GM21526 (cell line): ENCODE measurements at regions not wholly inside any gene's neighbourhood (a gene's known extent, or its start where the extent isn't known, plus 50 kb on each side); places are given as distances from the start of the nearest gene placed in this dataset.

Experiments
- ATAC-seq: cut with Tn5 transposase; IDR thresholded peaks from one replicate; pipeline ENCODE4 v1.9.1; 2021; ENCODE audit warnings: moderate library complexity; ENCODE audit not compliant: unreplicated experiment, low FRiP score

DNA sequence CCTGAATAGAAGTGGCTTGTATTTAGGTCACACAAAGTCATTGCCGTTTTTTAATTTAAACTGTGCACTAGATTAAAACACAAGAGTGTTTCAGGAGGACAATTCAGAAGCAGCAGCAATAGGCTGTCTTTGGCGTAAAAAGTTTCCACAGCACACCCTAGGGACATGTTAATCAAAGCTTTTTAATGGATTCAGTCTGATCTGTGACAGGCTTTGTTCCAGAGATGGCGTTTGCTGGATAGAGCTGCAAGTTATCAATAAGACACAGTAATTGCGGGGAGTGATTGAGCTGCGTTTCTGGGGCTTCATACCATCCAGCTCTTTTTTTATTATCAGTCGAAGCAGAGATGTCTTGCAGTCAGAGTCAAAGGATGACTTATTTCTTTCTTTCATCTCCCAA, 300.3 kb downstream of the ZNF608 start:
- ATAC-seq: no peak

DNA sequence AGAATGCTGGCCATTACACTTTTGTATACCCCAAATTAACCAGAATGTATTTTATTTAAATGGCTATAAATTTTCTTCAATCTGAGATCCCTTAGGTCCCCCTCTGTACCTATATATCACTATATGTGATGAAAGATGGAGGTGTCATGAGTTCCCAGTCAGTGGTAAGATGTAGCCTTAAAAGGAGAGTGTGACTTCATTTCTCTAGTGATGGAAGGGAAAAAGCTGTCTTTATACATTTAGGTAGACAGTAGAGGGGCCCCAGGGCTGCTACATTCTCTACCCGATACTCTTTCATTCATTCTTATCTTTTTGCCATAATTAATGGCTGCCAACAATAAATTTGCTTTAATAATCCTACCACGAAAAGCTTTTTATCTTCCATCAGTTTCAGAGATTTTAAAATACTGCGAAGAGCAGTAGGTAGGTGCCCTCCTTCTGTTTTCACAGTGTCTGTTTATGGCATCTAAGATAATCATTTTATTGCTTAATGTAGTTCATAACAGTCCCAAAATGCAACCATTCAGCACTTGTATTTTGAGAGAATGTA, 301.3 kb downstream of the ZNF608 start:
- no peak for ATAC-seq

GRCh38 chr5:124444147-124444775, 302.2 kb downstream of the ZNF608 start:
- ATAC-seq: peak; percentile 100

DNA sequence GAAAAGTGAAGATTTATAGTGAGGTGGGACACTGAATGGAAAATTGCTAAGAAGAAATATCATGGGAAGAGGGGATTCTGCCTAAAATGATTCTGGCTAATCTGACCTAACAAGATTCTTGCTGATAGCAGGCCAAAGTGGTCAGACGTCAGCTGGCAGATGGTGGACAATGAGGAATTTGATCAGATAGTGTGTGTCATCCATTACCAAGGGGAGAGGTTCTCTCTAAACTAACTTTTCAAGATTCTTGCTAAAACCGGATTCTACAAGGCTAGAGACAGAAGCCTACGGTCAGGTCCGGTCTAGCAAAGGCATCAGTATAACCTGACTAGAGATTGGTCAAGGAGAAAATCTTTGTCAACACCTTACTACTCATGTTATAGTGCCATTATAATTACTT, 306.0 kb downstream of the ZNF608 start:
- no peak for ATAC-seq

DNA sequence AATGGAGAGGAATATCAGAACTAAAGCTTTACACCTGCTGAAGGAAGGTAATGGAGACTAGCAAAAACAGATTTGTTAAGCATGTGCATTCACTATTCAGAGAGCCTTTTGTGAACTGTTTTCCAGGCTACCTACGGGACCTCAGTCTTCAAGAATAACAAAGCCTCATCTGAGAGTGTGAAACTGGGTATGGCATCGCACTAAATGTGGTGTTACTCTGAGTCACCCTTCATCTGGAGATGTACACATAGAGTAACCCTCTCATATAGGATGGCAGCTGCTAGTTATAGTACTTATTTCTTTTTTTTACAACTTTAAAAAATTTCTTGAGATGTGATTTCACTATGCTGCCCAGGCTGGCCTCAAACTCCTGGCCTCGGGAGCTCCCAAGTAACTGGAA, 306.8 kb downstream of the ZNF608 start:
- no peak for ATAC-seq

DNA sequence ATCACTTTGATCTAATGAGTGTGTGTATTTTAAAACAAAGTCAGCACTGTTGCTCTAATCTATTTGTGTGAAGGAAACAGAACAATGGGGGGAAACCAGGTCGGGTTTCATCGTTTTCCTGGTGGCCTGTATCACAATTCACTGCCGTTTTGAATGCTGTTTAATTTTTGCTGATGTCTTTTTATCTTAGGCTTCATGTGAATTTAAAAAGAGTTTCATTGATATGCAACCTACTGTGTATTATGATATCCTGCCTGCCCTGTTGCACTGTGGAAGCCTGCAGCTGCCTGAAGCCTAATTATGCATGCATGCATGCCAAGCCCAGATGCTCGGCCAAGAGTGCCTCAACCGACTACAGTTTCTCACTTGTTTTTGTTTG, 307.5 kb downstream of the ZNF608 start:
- ATAC-seq: no peak

- no peak for ATAC-seq
Measured at GRCh38 chr5:124438026-124438902, 308.2 kb downstream of the ZNF608 start.

DNA sequence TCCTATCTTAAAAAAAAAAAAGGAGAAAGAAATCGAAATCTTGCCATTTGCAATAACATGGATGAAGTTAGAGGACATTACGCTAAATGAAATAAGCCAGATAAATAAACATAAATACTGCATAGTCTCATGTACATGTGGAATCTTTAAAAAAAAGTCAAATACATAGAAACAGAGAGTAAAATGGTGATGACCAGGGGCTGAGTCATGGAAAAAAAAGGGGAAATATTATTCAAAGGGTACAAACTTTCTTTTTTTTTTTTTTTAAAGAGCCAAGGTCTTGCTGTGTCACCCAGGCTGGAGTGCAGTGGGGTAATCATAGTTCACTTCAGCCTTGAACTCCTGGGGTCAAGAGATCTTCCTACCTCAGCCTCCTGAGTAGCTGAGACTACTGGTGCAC, 310.1 kb downstream of the ZNF608 start:
- no peak for ATAC-seq

GRCh38 chr5:124433170-124433569, 313.3 kb downstream of the ZNF608 start:
- ATAC-seq: no peak

DNA sequence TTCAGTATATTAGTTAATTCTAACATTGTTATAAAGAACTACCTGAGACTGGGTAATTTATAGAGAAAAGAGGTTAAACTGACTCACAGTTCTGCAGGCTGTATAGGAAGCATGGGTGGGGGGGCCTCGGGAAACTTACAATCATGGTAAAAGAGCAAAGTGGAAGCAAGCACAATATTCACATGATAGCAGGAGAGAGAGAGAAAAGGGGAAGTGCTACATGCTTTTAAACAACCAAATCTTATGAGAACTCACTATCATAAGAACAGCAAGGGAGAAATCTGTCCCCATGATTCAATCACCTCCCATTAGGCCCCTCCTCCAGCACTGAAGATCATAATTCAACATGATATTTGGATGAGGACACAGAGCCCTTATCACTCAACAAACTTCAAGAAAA, 324.9 kb downstream of the ZNF608 start:
- ATAC-seq: peak; percentile 56

DNA sequence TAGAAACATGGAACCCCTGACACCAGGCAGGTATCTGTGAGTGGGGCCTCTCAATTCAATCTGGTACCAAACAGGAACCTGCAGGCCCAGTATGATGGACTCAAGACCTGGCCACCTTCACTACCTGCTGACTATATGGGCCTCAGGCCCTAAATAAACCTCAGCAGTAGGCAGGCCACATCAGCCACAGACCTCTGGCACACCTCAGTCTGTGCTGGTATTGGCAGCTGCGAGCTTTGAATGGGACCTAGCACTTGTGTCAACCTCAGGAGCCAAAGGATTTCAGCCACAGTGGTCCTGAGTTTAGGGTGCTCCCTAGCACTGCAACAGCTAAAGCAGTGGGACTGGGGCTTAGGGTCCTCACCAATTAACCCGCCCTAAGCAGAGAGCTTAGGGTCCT, 325.5 kb downstream of the ZNF608 start:
- peak; percentile 32 for ATAC-seq

DNA sequence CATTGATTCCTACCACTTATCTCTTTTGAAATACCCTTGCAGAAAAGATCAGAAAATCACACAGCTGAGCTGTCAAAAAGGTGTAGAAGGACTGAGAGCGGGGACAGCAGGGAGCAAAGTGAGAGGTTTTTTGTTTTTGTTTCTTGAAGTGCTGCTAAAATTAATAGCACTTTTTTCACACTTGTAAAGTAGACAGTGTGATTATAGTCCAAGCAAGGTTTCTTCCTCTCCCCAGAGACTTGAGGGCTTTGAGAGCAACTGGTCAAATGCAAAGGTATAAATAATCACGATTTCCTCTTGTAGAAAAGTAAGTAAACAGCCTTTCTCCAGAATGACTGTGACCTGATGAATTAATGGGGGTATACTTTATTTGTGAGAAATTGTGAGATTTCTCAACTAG, 326.9 kb downstream of the ZNF608 start:
- ATAC-seq: no peak

GRCh38 chr5:124418390-124418789, 328.0 kb downstream of the ZNF608 start:
- no peak for ATAC-seq

- no peak for ATAC-seq
Measured at GRCh38 chr5:124417196-124417595, 329.2 kb downstream of the ZNF608 start.

DNA sequence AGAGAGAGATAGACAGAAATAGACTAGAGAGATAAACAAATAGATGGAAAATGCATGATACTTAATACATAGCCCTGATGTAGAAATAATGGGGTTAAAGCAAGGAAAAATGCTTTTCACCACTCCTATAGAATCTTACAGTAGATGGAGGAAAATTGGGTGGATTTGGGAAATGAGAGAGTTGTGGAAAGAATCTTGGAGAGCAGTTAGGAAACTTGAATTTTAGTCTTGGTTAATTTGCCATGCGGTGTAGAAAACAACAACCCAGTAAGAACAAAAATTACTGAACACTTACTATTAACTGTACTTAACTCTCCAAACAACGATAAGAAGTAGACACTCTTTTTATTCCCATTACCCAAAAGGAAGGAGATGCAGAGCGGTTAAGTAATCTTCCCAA, 329.8 kb downstream of the ZNF608 start:
- no peak for ATAC-seq

- ATAC-seq: no peak
Measured at GRCh38 chr5:124414973-124415372, 331.5 kb downstream of the ZNF608 start.

GRCh38 chr5:124410539-124411488, 335.6 kb downstream of the ZNF608 start:
- peak; percentile 97 for ATAC-seq

DNA sequence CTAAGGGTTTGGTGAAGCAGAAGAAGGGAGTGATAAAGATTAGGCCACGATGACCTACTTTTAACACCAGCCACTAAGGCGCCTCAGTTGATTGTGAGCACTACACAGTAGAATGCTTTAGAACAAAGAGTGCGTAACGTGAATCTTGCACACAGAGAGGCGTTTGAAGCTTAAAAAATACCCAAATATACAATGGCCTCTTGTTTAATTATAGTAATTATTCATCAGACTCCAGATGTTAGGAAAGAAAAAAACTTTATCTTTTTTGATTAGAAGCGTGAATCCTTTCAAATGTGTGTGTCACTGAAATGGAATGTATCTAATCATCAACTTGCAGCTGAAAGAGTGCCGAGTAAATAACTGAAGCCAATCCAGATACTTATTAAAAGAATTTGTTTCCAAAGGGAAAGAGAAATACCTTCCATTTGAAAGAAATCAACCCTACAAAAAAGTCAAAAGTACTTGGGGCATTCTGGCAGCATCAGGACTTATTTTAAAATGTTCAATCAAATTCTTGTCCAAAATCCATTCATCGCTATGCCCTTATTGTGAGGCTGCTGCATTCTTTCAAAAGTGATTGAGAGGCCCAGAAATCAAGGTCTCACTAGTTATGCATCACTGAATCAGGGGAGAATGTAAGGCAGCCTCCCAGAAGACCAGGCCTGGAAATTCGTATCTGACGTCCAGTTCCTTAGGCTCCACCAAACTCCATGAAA, 337.5 kb downstream of the ZNF608 start:
- no peak for ATAC-seq

- ATAC-seq: no peak
Measured at GRCh38 chr5:124404796-124405195, 341.6 kb downstream of the ZNF608 start.

DNA sequence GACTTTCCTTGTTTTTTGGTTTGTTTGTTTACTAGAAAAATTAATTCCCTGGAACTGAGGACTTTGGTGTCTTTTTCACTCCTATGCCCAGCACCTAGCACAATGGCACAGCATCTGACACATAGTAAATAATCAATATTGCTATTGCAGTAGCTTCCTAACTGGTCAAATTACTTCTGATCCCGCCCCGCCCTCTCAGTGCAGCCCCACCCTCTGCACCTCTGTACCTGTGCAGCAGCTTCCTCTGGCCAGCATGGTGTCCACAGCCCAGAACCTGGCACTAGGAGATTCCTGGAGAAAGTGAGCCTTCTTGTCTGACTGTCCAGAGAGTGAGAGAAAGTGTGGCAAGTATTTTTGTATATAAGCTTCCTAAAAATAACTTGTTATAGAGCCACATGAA, 343.2 kb downstream of the ZNF608 start:
- no peak for ATAC-seq
